NCI-H345 treated with DMSO at 0.1 percent for 48 hours (cell line): ENCODE measurements at regions not wholly inside any gene's neighbourhood (a gene's known extent, or its start where the extent isn't known, plus 50 kb on each side); places are given as distances from the start of the nearest gene placed in this dataset.

ENCODE experiments used
- DNase-seq: peaks from one replicate; lab custom pipeline; 2025; ENCODE audit not compliant: unreplicated experiment; lab: John Stamatoyannopoulos, UW

DNA sequence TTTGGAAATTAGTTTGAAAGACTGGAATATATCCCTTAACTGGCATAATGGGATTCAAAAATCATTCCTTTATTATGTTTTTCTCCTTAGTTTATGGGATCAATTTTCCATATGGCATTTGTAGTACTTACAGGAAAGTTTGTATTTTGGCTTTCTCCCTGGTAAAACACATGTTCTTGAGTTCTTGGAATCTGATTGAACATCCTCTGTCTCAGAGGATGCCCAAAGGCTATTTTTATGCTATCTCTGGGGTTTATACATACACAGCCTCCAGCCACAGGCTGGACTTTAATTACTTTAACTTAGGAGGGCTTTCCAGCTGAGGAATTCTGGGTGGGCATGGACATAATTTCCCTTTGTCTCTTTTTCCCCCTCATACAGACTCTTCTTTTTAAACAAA, 236.4 kb downstream of the HGF start:
- DNase-seq: no peak

DNA sequence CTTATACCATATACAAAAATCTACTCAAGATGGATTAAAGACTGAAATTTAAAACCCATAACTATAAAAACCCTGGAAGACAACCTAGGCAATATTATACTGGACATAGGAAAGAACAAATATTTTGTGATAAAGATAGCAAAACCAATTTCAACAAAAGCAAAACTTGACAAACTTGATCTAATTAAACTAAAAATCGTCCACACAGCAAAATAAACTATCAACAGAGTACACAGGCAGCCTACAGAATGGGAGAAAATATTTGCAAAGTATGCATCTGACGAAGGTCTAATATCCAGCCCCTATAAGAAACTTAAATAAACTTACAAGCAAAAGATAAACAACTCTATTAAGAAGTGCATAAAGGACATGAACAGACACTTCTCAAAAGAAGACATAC, 240.1 kb downstream of the HGF start:
- no peak for DNase-seq

DNA sequence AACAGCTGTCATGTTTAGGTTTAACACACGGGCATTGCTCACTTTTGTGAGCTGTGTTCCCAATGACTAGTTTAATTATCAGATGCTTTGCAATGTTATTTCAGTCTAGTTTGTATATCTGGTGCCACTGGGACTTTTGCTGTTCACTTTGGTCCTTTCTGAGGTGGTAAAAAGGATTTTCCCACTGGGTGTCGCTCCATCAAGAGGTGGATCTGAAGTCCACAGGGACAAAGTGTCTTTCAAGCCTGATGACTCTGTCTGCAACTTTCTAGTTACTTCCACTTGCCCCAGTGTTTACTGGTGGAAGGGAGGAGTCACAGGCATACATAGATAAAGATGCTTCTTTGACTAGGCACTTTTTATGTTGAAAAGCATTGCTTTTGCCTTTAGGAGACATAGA, 242.2 kb downstream of the HGF start:
- DNase-seq: no peak

DNA sequence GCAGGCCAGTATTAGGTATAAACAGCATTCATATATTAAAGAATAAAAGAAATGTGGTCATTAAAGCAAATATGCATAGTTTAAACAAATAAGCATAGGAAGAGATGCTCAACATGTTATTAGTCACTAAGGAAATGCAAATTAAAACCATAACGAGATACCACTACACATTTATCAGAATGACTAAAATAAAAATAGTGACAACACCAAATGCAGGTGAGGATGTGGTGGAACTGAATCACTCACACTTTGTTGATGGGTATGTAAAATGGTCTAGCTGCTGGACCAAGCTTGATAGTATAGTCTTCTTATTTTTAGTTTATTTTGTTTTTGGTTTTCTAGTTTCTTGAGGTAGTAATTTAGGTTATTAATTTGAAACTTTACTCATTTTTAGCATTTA, 242.9 kb downstream of the HGF start:
- DNase-seq: no peak

DNA sequence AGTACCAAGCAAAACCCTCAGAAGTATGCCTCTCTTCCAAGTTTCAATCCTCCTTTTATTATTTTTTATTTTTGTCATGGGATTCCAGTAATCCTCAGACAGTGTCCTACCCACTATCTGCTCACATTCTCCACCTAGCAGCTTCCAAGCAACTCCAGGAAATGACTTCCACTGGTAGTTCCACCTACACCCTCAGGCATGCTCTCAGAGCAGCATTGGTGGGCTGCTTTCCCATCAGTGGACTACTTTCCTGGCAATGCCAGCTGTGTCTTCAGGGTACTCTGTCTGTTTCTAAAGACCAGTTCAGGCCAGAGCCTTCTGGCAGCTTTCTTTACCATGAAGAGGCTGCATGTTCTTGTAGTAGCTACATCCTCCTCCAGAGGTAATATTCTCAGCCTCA, 244.0 kb downstream of the HGF start:
- no peak for DNase-seq

DNA sequence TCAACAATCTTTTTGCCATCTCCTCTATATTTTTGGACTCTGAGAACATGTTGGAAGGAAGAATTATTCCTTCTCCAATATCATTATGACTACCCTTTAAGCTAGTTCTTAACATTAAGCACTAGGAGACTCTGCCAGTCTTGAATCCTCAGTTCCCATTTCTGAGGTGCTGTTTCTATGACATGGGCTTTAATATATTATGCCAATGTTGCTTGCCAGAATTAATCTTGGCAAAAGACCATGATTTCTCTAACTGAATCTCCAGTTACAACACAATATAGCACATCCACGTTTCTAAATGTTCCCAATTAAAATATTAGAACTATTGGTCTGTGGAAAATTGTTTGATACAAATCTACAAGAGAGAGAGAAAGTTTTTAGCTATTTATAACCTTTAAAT, 250.0 kb downstream of the HGF start:
- DNase-seq: no peak

DNA sequence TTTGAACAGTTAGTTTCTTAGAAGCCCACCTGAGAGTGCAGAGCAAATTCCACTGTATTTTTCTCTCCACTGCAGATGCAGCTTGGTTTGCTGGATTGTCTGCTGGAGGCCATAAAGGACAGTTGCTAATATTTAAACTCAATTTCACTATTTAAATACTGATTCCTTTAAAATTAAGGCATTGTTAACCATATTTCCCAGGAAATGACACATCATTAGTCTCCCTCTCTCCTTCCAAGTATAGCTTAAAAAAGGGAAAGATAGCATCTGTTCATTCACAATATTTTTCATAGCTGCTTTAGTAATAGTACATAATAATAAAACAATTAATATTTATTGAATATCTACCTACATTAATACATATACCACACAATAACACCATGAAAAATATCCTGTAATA, 252.9 kb downstream of the HGF start:
- DNase-seq: no peak

DNA sequence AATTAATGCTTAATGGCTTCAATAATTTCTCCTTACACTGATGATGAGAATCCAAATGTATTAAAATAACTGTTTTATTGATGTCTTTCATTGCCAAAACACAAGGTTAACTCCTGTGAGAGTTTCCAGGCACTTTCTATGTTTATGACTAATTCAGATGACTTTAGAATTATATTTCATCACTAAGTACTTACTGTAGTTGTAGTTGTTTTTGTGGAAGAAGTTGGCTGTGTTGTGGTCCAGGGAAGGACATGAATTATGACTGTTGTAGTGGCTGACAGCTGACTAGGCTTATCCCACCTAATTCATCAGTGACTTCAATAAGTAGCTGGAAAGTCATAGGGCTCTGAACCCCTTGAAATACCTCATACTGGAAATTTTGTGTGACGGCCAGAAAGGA, 254.8 kb downstream of the HGF start:
- no peak for DNase-seq

DNA sequence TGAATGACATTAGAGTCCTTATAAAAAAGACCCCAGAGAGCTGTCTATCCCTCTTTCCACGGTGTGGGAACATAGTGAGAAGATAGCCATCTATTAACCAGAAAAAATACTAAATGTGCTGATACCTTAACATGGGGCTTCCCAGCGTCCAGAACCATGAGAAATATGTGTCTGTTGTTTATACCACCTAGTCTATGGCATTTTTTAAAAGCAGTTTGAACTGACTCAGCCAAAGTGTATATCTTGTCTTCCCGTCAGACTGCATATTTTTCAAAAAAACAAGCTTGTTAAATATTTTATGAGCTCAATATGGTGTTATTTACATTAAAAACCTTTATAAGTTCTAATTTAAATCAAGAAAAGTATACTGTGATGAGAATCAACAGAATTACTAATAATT, 255.3 kb downstream of the HGF start:
- DNase-seq: no peak

DNA sequence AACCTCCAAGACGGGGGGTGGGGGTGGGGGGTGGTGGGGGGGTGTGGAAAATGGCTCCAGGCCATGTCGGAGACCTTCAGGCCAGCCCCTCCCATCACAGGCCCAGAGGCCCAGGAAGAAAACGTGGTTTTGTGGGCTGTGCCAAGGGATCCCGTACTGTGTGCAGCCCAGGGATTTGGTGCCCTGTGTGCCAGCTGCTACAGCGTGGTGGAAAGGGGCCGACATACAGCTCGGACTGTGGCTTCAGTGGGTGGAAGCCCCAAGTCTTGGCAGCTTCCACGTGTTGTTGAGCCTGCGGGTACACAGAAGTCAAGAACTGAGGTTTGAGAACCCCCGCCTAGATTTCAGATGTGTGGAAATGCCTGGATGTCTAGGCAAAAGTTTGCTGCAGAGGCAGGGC, 259.7 kb downstream of the HGF start:
- no peak for DNase-seq

DNA sequence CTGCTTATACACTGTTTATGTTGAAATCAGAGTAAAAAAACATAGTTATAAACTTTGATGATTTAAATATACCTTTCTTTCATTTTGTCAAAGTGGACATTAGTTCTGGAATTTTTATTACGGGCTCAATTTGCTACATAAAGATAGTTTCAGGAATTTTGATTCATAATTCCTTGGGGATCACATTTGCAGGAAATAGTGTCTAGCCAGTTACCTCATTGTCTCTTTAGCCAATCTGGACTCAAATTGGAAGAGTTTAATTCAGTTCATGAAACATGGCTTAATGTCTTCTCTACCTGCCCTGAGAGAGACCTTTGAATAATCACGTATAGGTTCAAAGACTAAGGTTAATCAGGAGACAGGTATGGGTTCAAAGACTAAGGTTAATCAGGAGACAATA, 262.6 kb downstream of the HGF start:
- no peak for DNase-seq

DNA sequence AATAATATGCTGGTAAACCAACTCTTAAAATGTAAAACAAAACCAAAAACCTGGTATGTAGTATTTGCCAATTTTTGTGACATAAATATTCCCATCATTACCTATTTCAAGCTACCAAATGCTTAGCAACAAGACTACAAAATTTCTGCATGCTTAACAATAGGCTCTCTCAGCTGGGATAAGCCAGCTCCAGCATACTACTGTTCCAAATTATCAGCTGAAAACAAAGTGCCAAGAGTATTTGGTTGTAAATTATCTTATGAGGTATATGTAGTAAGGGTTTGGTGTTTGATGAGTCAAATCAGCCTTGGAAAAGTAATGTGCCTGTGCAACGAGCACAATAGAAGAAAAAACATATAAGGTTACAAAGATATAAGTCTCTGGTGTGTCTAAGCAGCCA, 263.2 kb downstream of the HGF start:
- DNase-seq: no peak

DNA sequence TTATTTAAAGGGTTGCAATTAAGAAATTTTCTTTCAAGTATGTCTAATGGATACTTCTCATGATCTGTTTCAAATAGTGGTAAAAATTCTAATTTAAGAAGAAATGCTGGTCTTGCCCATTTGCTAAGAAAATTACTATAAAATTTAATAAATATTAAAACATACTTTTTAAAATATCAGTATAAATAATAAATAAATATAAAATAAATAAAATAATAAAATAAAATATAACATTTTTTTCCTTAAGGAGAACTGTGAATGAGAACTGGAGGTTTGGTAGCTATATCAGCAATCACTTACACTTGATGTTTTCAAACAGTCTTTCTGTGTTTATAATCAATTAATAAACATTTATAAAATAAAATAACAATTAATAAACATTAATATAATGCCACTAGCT, 266.1 kb downstream of the HGF start:
- DNase-seq: no peak

DNA sequence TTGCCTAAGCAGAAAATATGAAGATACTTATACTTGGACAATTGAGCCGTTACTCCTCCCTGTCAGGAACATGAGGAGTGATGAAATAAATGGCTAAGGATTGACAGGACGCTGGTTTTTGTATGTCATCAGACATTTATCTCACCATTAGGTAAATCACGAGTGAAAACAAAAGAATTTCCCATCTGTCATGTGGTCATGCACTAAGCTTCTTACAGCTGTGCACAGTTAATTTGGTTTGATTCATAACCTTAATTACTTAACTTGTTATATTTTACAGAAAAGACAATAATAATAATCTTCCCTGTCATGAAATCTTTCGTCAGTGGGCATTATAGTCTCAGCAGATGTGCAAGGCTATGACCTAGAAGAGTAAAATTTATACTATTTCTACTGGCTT, 266.5 kb downstream of the HGF start:
- DNase-seq: no peak

DNA sequence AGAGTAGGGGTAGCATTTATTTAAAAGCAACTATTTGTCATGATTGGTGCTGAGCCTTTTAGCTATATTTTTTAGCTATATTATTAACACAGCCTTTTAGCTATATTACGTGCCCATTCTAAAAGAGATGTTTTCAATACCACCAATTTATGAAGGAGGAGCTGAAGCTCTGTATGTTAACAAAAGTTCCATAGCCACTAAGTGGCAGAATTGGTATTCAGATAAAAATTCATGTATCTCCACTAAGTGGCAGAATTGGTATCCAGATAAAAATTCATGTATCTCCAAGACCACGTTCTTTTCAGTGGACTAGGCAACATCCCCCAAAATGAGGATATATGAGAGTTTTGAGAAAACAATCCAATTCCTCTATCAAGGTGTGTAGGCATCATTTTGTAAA, 268.6 kb downstream of the HGF start:
- no peak for DNase-seq

DNA sequence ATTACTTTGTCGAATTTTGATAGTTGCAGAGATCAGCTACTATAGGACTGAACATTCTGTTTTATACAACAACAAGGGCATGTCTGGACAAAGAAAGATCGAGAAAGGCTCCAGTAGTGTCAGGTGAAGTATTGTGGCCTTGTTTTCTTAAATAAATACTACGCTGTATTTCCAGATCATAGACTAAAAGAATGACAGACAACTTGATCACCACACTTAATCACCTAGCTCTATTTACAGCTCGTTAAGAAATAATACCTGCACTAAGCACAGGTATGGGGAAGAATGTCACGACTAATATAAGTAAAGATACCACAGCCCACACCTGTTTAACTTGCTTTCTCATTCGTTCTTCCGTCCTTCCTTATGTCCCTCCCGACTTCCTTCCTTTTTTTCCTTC, 269.2 kb downstream of the HGF start:
- no peak for DNase-seq

DNA sequence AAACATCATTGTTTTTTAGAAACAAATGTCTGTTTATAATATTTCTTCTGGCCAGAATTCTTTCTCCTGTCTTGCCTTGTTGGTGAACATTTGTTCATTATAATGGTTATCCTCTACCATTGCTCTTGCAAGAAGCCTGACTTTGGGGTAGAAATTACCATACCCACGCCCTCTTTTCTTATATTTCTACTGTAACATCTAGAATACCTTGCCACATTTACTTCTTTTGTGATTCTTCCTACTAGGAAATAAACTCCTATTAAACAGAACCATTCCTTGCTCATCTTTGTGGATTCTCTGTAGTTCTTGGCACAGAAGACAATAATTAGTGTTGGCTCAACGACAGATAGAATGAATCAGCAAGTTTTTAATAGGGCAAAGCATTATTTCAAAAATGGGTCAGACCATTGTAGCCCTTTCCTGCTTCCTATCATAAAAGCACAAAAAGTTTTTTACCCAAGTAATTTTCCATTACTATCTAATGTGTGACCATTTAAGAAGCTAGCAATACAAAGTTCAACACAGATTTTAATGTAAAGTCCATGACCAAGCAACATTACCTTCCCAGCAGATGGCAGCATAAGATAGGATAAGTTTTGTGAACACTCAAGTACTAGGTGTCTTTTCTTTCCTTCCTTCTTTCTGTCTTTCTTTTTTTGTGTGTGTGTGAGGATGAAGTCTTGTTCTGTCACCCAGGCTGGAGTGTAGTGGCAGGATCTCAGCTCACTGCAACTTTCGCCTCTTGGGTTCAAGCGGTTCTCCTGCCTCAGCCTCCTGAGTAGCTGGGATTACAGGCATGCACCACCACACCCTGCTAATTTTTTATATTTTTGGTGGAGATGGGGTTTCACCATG, 270.4 kb downstream of the HGF start:
- DNase-seq: peak; percentile 47

DNA sequence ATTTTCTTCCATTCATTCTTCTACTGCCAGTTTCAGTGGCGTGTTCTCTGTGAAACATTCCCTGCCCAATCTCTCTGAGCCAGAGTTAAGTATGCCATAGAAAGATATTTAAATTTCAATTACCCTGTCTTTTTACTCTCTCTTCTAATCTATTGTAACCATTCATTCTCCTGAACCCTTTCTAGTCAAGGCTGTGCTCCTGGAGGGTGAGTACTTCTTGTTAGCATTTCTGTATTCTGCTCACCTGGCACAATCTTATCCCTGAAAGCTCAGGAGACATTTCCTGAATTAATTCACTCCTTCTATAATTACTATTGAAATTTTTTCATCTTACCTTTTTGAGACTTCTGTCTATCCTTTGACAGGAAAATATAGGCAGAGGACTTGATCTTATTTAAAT, 271.7 kb downstream of the HGF start:
- DNase-seq: no peak

DNA sequence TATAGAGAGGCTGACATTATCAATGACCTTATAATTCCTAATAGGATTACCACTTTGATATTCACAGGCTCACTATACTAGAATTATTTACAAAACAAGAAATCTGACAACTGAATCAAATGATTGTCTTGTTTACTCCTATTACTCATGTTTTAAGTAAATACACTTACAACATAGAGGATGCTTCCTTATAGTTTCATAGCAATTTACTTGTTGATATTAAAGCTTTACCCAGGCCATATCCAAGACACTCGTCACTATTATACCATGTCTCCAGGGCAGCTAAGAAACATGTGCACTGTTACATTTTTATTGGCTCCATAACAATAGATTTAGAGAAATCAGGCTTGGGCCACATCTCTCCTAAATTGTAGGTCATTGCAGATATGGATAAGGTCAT, 276.9 kb downstream of the HGF start:
- no peak for DNase-seq

DNA sequence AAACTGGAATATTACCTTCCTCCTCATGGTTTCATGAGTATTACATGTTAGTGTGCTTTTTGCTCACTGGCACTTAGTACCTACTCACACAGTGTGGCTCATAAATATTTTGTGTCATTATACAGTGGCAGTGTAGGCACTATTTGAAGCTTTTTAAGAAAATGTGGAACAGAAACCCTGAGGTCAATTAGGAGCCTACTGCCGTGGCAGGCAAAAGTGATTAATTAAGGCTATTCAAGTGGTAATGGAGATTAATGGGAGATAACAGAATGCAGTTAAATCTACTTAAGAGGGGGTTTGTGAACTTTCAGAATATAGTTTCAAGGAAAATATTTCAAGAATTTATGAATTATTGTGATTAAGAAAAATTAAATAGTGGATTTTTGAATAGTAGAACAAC, 277.6 kb downstream of the HGF start:
- no peak for DNase-seq

DNA sequence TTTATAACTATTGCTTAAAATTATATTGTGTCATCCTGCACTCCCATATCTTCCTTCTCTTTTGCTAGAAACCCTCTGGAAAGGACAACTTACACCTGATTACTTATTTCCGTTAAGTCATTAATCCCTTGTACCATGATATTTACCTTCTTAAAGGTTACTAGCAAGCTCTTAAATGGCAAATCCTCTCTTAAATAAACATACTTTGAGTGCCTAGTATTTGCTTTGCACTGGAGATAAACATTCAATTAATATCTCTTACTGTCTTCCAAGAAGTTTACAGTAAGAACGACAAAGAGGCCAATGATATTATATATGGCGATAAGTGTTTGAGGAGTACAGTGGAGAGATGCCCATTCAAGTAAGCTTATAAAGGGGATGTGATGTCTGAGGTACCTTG, 278.3 kb downstream of the HGF start:
- no peak for DNase-seq

DNA sequence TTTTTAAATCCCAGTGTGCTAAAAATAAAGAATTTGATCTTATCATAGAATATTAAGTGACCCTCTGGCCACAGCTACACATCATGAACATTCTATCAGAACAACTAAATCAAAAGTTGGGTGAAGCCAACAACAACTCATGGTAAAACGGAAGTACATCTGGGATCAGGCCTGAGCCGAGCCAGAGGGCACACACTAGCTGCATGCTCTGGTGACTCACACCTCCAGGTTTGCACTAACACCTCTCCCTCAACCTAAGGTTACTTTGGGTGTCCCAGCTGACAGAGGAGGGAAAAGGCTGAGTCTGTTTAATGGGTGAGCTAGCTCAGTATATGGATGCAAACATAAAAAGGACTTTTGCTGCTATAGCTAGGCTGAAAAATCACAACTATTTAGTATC, 281.6 kb downstream of the HGF start:
- DNase-seq: no peak

DNA sequence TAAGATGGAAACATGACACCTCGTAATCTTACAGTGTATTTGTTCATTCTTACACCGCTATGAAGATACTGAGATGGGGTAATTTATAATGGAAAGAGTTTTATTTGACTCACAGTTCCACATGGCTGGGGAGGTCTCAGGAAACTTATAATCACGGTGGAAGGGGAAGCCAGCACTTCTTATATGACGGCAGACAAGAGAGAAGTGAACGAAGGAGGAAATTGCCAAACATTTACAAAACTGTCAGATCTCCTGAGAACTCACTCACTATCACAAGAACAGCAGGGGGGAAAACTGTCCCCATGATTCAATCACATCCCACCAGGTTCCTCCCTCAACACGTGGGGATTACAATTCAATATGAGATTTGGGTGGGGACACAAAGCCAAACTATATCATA, 282.3 kb downstream of the HGF start:
- no peak for DNase-seq
